GM23338 (cell line): ENCODE measurements at regions not wholly inside any gene's neighbourhood (a gene's known extent, or its start where the extent isn't known, plus 50 kb on each side); places are given as distances from the start of the nearest gene placed in this dataset.

Experiments used
- ATAC-seq: fragments of 200-7000 bp; cut with Tn5 transposase; 3 replicates; pipeline ENCODE4 v1.9.1; 2020
- DNase-seq: peaks from one replicate; pipeline ENCODE4 v3.0.0-alpha.2; 2015; ENCODE audit warnings: low spot score
- H2AFZ ChIP-seq: fragments of 200-600 bp; sonication (generic); 2 replicates; pipeline ENCODE4 v1.8.0; 2016; ENCODE audit warnings: antibody characterized with exemption, mild to moderate bottlenecking, moderate library complexity
- H3F3A ChIP-seq: fragments of 200-600 bp; sonication (generic); replicated peaks from 2 replicates; pipeline ENCODE4 v1.8.0; 2017; ENCODE audit warnings: antibody characterized with exemption, mixed run types, low read depth
- H3K27ac ChIP-seq: fragments of 200-600 bp; sonication (generic); 2 replicates; pipeline ENCODE4 v1.6.1; 2016; ENCODE audit warnings: low read depth
- H3K27me3 ChIP-seq: fragments of 200-600 bp; sonication (generic); 2 replicates; pipeline ENCODE4 v1.8.0; 2016; ENCODE audit warnings: mild to moderate bottlenecking, mixed run types, moderate library complexity; ENCODE audit not compliant: insufficient read depth
- H3K36me3 ChIP-seq: fragments of 200-600 bp; sonication (generic); 2 replicates; pipeline ENCODE4 v1.8.0; 2016; ENCODE audit warnings: mild to moderate bottlenecking; ENCODE audit not compliant: insufficient read depth
- H3K4me1 ChIP-seq: fragments of 200-600 bp; sonication (generic); 2 replicates; pipeline ENCODE4 v1.8.0; 2016; ENCODE audit warnings: mild to moderate bottlenecking, moderate library complexity; ENCODE audit not compliant: insufficient read depth
- H3K4me2 ChIP-seq: fragments of 200-600 bp; sonication (generic); 2 replicates; pipeline ENCODE4 v1.7.1; 2017; ENCODE audit warnings: mixed run types
- H3K4me3 ChIP-seq: fragments of 200-600 bp; sonication (generic); 2 replicates; pipeline ENCODE4 v1.6.1; 2016; ENCODE audit warnings: mixed run types
- H3K79me2 ChIP-seq: fragments of 200-600 bp; sonication (generic); replicated peaks from 2 replicates; pipeline ENCODE4 v1.8.0; 2017; ENCODE audit warnings: mild to moderate bottlenecking; ENCODE audit not compliant: insufficient read depth
- H3K9me2 ChIP-seq: fragments of 200-600 bp; sonication (generic); 2 replicates; pipeline ENCODE4 v1.8.0; 2017; ENCODE audit not compliant: insufficient read depth
- H4K20me1 ChIP-seq: fragments of 200-600 bp; sonication (generic); replicated peaks from 2 replicates; pipeline ENCODE4 v1.8.0; 2017; ENCODE audit warnings: mild to moderate bottlenecking; ENCODE audit not compliant: insufficient read depth
- H3K27ac Mint-ChIP-seq: 2 replicates; pipeline ENCODE4 v1.8.0; 2020; ENCODE audit warnings: inconsistent platforms, mild to moderate bottlenecking, moderate library complexity, mixed read lengths
- H3K27me3 Mint-ChIP-seq: 3 replicates; pipeline ENCODE4 v1.8.0; 2022; ENCODE audit warnings: low read depth, mild to moderate bottlenecking, moderate library complexity, mixed read lengths, inconsistent platforms; ENCODE audit not compliant: insufficient read depth, poor library complexity
- H3K36me3 Mint-ChIP-seq: 3 replicates; pipeline ENCODE4 v1.8.0; 2021; ENCODE audit warnings: low read depth, mild to moderate bottlenecking, inconsistent platforms, moderate library complexity, mixed read lengths
- H3K4me1 Mint-ChIP-seq: 3 replicates; pipeline ENCODE4 v1.8.0; 2020; ENCODE audit warnings: mild to moderate bottlenecking, inconsistent platforms, mixed read lengths
- H3K4me3 Mint-ChIP-seq: 3 replicates; pipeline ENCODE4 v1.8.0; 2021; ENCODE audit warnings: moderate library complexity, mild to moderate bottlenecking, inconsistent platforms, mixed read lengths
- H3K9me3 Mint-ChIP-seq: 3 replicates; pipeline ENCODE4 v1.8.0; 2020; ENCODE audit warnings: moderate library complexity, mild to moderate bottlenecking, inconsistent platforms, mixed read lengths
- CREB1 ChIP-seq: fragments of 250-450 bp; sonication (Bioruptor Pico); IDR thresholded peaks from 2 replicates; pipeline ENCODE4 v1.5.0; 2020; ENCODE audit warnings: low read depth, mild to moderate bottlenecking, moderate library complexity
- EZH2 ChIP-seq: fragments of 200-600 bp; sonication (generic); IDR thresholded peaks from one replicate; pipeline ENCODE4 v1.8.0; 2017; ENCODE audit warnings: antibody characterized with exemption, mild to moderate bottlenecking, low read depth; ENCODE audit not compliant: unreplicated experiment
- EZH2phosphoT487 ChIP-seq: fragments of 200-600 bp; sonication (generic); IDR thresholded peaks from one replicate; pipeline ENCODE4 v1.8.1; 2018; ENCODE audit warnings: antibody characterized with exemption; ENCODE audit not compliant: unreplicated experiment
- POLR2AphosphoS5 ChIP-seq: IDR thresholded peaks from 2 replicates; pipeline ENCODE4 v1.6.1; 2016; ENCODE audit warnings: antibody characterized with exemption, low read depth
- REST ChIP-seq: IDR thresholded peaks from one replicate; pipeline ENCODE4 v1.6.1; 2018; ENCODE audit warnings: antibody characterized with exemption; ENCODE audit not compliant: unreplicated experiment
- STAT1 ChIP-seq: IDR thresholded peaks from one replicate; pipeline ENCODE4 v1.6.1; 2016; ENCODE audit warnings: antibody characterized with exemption; ENCODE audit not compliant: unreplicated experiment
- ZNF114 ChIP-seq: fragments of 250-450 bp; sonication (Bioruptor Pico); IDR thresholded peaks from 2 replicates; pipeline ENCODE4 v1.5.0; 2020; ENCODE audit warnings: mild to moderate bottlenecking, moderate library complexity
- ZNF331 ChIP-seq: fragments of 250-450 bp; sonication (Bioruptor Pico); IDR thresholded peaks from 2 replicates; pipeline ENCODE4 v1.5.0; 2020; ENCODE audit warnings: low read depth, mild to moderate bottlenecking, moderate library complexity
- TF ChIP-seq, protein P1 (sequence below): fragments of 250-450 bp; sonication (Bioruptor Pico); IDR thresholded peaks from 2 replicates; pipeline ENCODE4 v1.5.0; 2020; ENCODE audit warnings: mild to moderate bottlenecking, moderate library complexity
- TF ChIP-seq, protein P2 (sequence below), 2 experiments: fragments of 200-600 bp in 1 of 2; sonication (generic) in 1 of 2; conservative IDR thresholded peaks; 2 replicates each; pipeline versions ENCODE4 v1.5.1 to v1.6.1; 2016 to 2017; ENCODE audit warnings: antibody characterized with exemption in 2 of 2, low read depth in 2 of 2, mild to moderate bottlenecking in 2 of 2, moderate library complexity in 1 of 2
- TF ChIP-seq, protein P3 (sequence below): IDR thresholded peaks from 2 replicates; pipeline ENCODE4 v1.6.1; 2016; ENCODE audit warnings: antibody characterized with exemption

- TF ChIP-seq, protein P1, sequence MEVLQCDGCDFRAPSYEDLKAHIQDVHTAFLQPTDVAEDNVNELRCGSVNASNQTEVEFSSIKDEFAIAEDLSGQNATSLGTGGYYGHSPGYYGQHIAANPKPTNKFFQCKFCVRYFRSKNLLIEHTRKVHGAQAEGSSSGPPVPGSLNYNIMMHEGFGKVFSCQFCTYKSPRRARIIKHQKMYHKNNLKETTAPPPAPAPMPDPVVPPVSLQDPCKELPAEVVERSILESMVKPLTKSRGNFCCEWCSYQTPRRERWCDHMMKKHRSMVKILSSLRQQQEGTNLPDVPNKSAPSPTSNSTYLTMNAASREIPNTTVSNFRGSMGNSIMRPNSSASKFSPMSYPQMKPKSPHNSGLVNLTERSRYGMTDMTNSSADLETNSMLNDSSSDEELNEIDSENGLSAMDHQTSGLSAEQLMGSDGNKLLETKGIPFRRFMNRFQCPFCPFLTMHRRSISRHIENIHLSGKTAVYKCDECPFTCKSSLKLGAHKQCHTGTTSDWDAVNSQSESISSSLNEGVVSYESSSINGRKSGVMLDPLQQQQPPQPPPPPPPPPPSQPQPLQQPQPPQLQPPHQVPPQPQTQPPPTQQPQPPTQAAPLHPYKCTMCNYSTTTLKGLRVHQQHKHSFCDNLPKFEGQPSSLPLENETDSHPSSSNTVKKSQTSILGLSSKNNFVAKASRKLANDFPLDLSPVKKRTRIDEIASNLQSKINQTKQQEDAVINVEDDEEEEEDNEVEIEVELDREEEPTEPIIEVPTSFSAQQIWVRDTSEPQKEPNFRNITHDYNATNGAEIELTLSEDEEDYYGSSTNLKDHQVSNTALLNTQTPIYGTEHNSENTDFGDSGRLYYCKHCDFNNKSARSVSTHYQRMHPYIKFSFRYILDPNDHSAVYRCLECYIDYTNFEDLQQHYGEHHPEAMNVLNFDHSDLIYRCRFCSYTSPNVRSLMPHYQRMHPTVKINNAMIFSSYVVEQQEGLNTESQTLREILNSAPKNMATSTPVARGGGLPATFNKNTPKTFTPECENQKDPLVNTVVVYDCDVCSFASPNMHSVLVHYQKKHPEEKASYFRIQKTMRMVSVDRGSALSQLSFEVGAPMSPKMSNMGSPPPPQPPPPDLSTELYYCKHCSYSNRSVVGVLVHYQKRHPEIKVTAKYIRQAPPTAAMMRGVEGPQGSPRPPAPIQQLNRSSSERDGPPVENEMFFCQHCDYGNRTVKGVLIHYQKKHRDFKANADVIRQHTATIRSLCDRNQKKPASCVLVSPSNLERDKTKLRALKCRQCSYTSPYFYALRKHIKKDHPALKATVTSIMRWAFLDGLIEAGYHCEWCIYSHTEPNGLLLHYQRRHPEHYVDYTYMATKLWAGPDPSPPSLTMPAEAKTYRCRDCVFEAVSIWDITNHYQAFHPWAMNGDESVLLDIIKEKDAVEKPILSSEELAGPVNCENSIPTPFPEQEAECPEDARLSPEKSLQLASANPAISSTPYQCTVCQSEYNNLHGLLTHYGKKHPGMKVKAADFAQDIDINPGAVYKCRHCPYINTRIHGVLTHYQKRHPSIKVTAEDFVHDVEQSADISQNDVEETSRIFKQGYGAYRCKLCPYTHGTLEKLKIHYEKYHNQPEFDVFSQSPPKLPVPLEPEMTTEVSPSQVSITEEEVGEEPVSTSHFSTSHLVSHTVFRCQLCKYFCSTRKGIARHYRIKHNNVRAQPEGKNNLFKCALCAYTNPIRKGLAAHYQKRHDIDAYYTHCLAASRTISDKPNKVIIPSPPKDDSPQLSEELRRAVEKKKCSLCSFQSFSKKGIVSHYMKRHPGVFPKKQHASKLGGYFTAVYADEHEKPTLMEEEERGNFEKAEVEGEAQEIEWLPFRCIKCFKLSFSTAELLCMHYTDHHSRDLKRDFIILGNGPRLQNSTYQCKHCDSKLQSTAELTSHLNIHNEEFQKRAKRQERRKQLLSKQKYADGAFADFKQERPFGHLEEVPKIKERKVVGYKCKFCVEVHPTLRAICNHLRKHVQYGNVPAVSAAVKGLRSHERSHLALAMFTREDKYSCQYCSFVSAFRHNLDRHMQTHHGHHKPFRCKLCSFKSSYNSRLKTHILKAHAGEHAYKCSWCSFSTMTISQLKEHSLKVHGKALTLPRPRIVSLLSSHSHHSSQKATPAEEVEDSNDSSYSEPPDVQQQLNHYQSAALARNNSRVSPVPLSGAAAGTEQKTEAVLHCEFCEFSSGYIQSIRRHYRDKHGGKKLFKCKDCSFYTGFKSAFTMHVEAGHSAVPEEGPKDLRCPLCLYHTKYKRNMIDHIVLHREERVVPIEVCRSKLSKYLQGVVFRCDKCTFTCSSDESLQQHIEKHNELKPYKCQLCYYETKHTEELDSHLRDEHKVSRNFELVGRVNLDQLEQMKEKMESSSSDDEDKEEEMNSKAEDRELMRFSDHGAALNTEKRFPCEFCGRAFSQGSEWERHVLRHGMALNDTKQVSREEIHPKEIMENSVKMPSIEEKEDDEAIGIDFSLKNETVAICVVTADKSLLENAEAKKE (CRISPR knock-in tag), result no peak
- TF ChIP-seq EZH2phosphoT487 (no peak), ZNF114 (CRISPR knock-in tag) (no peak), EZH2 (no peak), CREB1 (no peak), POLR2AphosphoS5 (no peak)
Observed at GRCh38 chr9:86636519-86636918, 282.3 kb upstream of the TUT7 start (continued).

GRCh38 chr9:86636038-86636437 is 281.8 kb upstream of the TUT7 start:
- no peak overlapping the region for H3K27ac ChIP-seq
- H3K4me1 ChIP-seq, result no peaks in the 10 kb centered on the region
- H3K4me3 Mint-ChIP-seq, result no peak overlapping the region
- no peak overlapping the region for H3K4me3 ChIP-seq
- ATAC-seq (no peak), DNase-seq (no peak)
- H3K27ac Mint-ChIP-seq, result no peak overlapping the region
- no peaks in the 10 kb centered on the region; the same call in 2 of the 3 replicates for H3K9me3 Mint-ChIP-seq
- no peaks in the 10 kb centered on the region for H3K36me3 ChIP-seq
- H3K36me3 Mint-ChIP-seq, result no peaks in the 10 kb centered on the region
- no peaks in the 10 kb centered on the region for H3K27me3 ChIP-seq
- H3K4me2 ChIP-seq, result no peak overlapping the region
- peaks cover 3% of the 10 kb centered on the region for H3K27me3 Mint-ChIP-seq
- H3K79me2 ChIP-seq, result no peaks in the 10 kb centered on the region
- H3K4me1 Mint-ChIP-seq, result peaks cover 11% of the 10 kb centered on the region
- no peaks in the 10 kb centered on the region for H3F3A ChIP-seq
- H4K20me1 ChIP-seq, result no peaks in the 10 kb centered on the region
- H3K9me2 ChIP-seq, result no peaks in the 10 kb centered on the region
- no peak overlapping the region for H2AFZ ChIP-seq
- TF ChIP-seq, protein P2, sequence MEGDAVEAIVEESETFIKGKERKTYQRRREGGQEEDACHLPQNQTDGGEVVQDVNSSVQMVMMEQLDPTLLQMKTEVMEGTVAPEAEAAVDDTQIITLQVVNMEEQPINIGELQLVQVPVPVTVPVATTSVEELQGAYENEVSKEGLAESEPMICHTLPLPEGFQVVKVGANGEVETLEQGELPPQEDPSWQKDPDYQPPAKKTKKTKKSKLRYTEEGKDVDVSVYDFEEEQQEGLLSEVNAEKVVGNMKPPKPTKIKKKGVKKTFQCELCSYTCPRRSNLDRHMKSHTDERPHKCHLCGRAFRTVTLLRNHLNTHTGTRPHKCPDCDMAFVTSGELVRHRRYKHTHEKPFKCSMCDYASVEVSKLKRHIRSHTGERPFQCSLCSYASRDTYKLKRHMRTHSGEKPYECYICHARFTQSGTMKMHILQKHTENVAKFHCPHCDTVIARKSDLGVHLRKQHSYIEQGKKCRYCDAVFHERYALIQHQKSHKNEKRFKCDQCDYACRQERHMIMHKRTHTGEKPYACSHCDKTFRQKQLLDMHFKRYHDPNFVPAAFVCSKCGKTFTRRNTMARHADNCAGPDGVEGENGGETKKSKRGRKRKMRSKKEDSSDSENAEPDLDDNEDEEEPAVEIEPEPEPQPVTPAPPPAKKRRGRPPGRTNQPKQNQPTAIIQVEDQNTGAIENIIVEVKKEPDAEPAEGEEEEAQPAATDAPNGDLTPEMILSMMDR (conservative IDR thresholded peaks at IDR 0.05; ENCODE audit: low read depth in 2 of 2), result no peak
- TF ChIP-seq ZNF331 (CRISPR knock-in tag), result no peak
- no peak for TF ChIP-seq STAT1
- no peak for TF ChIP-seq ZNF114 (CRISPR knock-in tag)
- no peak for TF ChIP-seq EZH2
- TF ChIP-seq REST, result no peak
- no peak for TF ChIP-seq CREB1
- TF ChIP-seq EZH2phosphoT487, result no peak
- TF ChIP-seq, protein P3, sequence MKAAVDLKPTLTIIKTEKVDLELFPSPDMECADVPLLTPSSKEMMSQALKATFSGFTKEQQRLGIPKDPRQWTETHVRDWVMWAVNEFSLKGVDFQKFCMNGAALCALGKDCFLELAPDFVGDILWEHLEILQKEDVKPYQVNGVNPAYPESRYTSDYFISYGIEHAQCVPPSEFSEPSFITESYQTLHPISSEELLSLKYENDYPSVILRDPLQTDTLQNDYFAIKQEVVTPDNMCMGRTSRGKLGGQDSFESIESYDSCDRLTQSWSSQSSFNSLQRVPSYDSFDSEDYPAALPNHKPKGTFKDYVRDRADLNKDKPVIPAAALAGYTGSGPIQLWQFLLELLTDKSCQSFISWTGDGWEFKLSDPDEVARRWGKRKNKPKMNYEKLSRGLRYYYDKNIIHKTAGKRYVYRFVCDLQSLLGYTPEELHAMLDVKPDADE, result no peak
- no peak for TF ChIP-seq POLR2AphosphoS5
